ENCODE measurements at regions not wholly inside any gene's neighbourhood (a gene's known extent, or its start where the extent isn't known, plus 50 kb on each side); places are given as distances from the start of the nearest gene placed in this dataset.
"Not testable (repeated sequence)": the region's sequence is repeated elsewhere in the genome, so short reads cannot be mapped to it uniquely, and the experiment has no call there.

- no peak for DNase-seq (ENCODE audit: low spot score)
Measured at GRCh38 chr20:52098186-52098585, 93.4 kb downstream of the ZFP64 start.

- DNase-seq (ENCODE audit: low spot score): no peak
Measured at GRCh38 chr20:52096117-52096516, 95.5 kb downstream of the ZFP64 start.

GRCh38 chr20:52094693-52095092 lies 96.9 kb downstream of the ZFP64 start:
- no peak for DNase-seq (ENCODE audit: low spot score)

- no peak for DNase-seq (ENCODE audit: low spot score)
Measured at GRCh38 chr20:52093575-52093974, 98.0 kb downstream of the ZFP64 start.

- no peak for DNase-seq (ENCODE audit: low spot score)
Measured at GRCh38 chr20:52090035-52090434, 101.5 kb downstream of the ZFP64 start.

- DNase-seq (ENCODE audit: low spot score): no peak
Measured at GRCh38 chr20:52087471-52087870, 104.1 kb downstream of the ZFP64 start.

GRCh38 chr20:52086878-52087277 lies 104.7 kb downstream of the ZFP64 start:
- DNase-seq (ENCODE audit: low spot score): no peak

GRCh38 chr20:52084727-52085126 lies 106.9 kb downstream of the ZFP64 start:
- no peak for DNase-seq (ENCODE audit: low spot score)

GRCh38 chr20:52083627-52084232 lies 107.8 kb downstream of the ZFP64 start:
- DNase-seq (ENCODE audit: low spot score): peak; percentile 85

- DNase-seq (ENCODE audit: low spot score): no peak
Measured at GRCh38 chr20:52082612-52083011, 109.0 kb downstream of the ZFP64 start.

GRCh38 chr20:52081791-52082190 lies 109.8 kb downstream of the ZFP64 start:
- no peak for DNase-seq (ENCODE audit: low spot score)

- DNase-seq (ENCODE audit: low spot score): no peak
Measured at GRCh38 chr20:52081066-52081465, 110.5 kb downstream of the ZFP64 start.

GRCh38 chr20:52078289-52078688 lies 113.3 kb downstream of the ZFP64 start:
- no peak for DNase-seq (ENCODE audit: low spot score)

- no peak for DNase-seq (ENCODE audit: low spot score)
Measured at GRCh38 chr20:52076164-52076563, 115.4 kb downstream of the ZFP64 start.

- DNase-seq (ENCODE audit: low spot score): no peak
Measured at GRCh38 chr20:52075400-52075799, 116.2 kb downstream of the ZFP64 start.

GRCh38 chr20:52071136-52071535 lies 120.4 kb downstream of the ZFP64 start:
- no peak for DNase-seq (ENCODE audit: low spot score)

GRCh38 chr20:52064931-52065330 lies 126.6 kb downstream of the ZFP64 start:
- DNase-seq (ENCODE audit: low spot score): no peak

GRCh38 chr20:52062452-52063209 lies 128.9 kb downstream of the ZFP64 start:
- DNase-seq (ENCODE audit: low spot score): no peak

GRCh38 chr20:52060794-52061714 lies 130.5 kb downstream of the ZFP64 start:
- DNase-seq (ENCODE audit: low spot score): peak; percentile 39

- DNase-seq (ENCODE audit: low spot score): not testable (repeated sequence)
Measured at GRCh38 chr20:52057133-52057532, 134.4 kb downstream of the ZFP64 start.

- peak; percentile 78 for DNase-seq (ENCODE audit: low spot score)
Measured at GRCh38 chr20:52056203-52057062, 135.1 kb downstream of the ZFP64 start.

- no peak for DNase-seq (ENCODE audit: low spot score)
Measured at GRCh38 chr20:52054123-52054522, 137.5 kb downstream of the ZFP64 start.

Data from GM03348 (cell line).